Esophagus muscularis mucosa (tissue), 3 donors: ENCODE measurements at regions not wholly inside any gene's neighbourhood (a gene's known extent, or its start where the extent isn't known, plus 50 kb on each side); places are given as distances from the start of the nearest gene placed in this dataset.
"Not testable (repeated sequence)": the region's sequence is repeated elsewhere in the genome, so short reads cannot be mapped to it uniquely, and the experiment has no call there.

Source experiments
- POLR2AphosphoS5 ChIP-seq, 2 donors: sonication (generic); formaldehyde crosslinking; IDR thresholded peaks; one replicate each; pipeline ENCODE4 v1.6.1; 2017; ENCODE audit warnings: antibody characterized with exemption in 2 of 2
- TF ChIP-seq, protein P1 (sequence below), 3 experiments: fragments of 200-600 bp in 2 of 3; fragments of 450-650 bp in 1 of 3; sonication (generic) in 2 of 3; IDR thresholded peaks; one replicate each; pipeline ENCODE4 v1.5.1; 2017 to 2019; ENCODE audit warnings: antibody characterized with exemption in 3 of 3, mild to moderate bottlenecking in 2 of 3, moderate library complexity in 1 of 3

DNA sequence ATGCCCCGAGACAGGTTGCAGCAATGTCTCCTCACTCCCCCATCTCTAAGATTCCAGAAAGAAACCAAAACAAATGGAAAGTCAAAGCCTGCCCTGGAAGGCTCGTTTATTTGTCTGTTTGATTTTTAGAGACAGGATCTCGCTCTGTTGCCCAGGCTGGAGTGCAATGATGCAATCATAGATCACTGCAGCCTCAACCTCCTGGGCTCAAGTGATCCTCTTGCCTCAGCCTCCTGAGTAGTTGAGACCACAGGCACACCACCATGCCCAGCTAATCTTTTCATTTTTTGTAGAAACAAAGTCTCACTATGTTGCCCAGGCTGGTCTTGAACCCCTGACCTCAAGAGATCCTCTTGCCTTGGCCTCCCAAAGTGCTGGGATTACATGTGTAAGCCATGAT is 78.8 kb upstream of the IFNAR2 start:
- TF ChIP-seq, protein P1, sequence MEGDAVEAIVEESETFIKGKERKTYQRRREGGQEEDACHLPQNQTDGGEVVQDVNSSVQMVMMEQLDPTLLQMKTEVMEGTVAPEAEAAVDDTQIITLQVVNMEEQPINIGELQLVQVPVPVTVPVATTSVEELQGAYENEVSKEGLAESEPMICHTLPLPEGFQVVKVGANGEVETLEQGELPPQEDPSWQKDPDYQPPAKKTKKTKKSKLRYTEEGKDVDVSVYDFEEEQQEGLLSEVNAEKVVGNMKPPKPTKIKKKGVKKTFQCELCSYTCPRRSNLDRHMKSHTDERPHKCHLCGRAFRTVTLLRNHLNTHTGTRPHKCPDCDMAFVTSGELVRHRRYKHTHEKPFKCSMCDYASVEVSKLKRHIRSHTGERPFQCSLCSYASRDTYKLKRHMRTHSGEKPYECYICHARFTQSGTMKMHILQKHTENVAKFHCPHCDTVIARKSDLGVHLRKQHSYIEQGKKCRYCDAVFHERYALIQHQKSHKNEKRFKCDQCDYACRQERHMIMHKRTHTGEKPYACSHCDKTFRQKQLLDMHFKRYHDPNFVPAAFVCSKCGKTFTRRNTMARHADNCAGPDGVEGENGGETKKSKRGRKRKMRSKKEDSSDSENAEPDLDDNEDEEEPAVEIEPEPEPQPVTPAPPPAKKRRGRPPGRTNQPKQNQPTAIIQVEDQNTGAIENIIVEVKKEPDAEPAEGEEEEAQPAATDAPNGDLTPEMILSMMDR (IDR thresholded peaks at IDR 0.05): not testable (repeated sequence)
- not testable (repeated sequence) for TF ChIP-seq POLR2AphosphoS5 (IDR thresholded peaks at IDR 0.05)
